HFF-Myc (cell line): ENCODE measurements at regions not wholly inside any gene's neighbourhood (a gene's known extent, or its start where the extent isn't known, plus 50 kb on each side); places are given as distances from the start of the nearest gene placed in this dataset.

Experiments
- DNase-seq: peaks from one replicate; pipeline ENCODE4 v3.0.0-alpha.2; 2011; ENCODE audit warnings: low read depth; ENCODE audit errors: extremely low read depth
- H3K4me3 ChIP-seq: replicated peaks from 2 replicates; pipeline ENCODE4 v1.5.1; 2011; ENCODE audit warnings: low read depth, mild to moderate bottlenecking, control low read depth, low read length
- CTCF ChIP-seq: IDR thresholded peaks from 2 replicates; pipeline ENCODE4 v1.5.1; 2012; ENCODE audit warnings: mild to moderate bottlenecking, low read depth, low read length, control low read depth; ENCODE audit errors: missing control alignments

- no peak for DNase-seq
- no peak overlapping the region for H3K4me3 ChIP-seq
- no peak for TF ChIP-seq CTCF
These were observed 153.3 kb upstream of the PRSS1 start for GRCh38 chr7:142595816-142596516.

- H3K4me3 ChIP-seq: no peak overlapping the region
- no peak for TF ChIP-seq CTCF
- DNase-seq: no peak
These were observed 155.2 kb upstream of the PRSS1 start for GRCh38 chr7:142594078-142594477.

- DNase-seq: no peak
- no peak for TF ChIP-seq CTCF
- H3K4me3 ChIP-seq: no peak overlapping the region
These were observed 156.2 kb upstream of the PRSS1 start for GRCh38 chr7:142593106-142593505.

GRCh38 chr7:142592664-142593063 lies 156.6 kb upstream of the PRSS1 start:
- H3K4me3 ChIP-seq: no peak overlapping the region
- DNase-seq: no peak
- no peak for TF ChIP-seq CTCF

GRCh38 chr7:142592231-142592630 lies 157.0 kb upstream of the PRSS1 start:
- no peak for TF ChIP-seq CTCF
- no peak for DNase-seq
- H3K4me3 ChIP-seq: no peak overlapping the region

- no peak for DNase-seq
- TF ChIP-seq CTCF: no peak
These were observed 158.3 kb upstream of the PRSS1 start for GRCh38 chr7:142590830-142591457.

More at GRCh38 chr7:142590830-142591457, 158.3 kb upstream of the PRSS1 start:
- no peak overlapping the region for H3K4me3 ChIP-seq
